ENCODE measurements at regions not wholly inside any gene's neighbourhood (a gene's known extent, or its start where the extent isn't known, plus 50 kb on each side); places are given as distances from the start of the nearest gene placed in this dataset.
"Not testable (repeated sequence)": the region's sequence is repeated elsewhere in the genome, so short reads cannot be mapped to it uniquely, and the experiment has no call there.

DNA sequence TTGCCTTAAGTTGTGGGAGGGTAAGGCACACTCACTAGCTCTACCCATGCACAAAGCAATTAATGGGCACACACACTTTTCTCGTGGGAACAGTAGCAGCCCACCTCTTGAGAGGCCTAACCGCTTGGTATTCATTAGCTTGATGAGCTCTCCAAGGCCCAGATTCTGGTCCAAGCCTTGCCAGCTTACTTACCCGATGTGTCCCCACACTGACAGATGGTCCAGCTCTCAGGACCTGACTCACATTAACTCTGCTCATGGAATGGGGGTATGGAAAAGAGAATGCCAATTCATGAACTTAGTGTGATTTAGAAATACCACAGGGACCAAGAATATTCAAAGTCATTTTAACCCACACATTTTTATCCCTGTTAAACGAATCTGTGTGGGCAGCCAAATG lies 106.8 kb upstream of the CACHD1 start:
- peak; percentile 60 for DNase-seq

DNA sequence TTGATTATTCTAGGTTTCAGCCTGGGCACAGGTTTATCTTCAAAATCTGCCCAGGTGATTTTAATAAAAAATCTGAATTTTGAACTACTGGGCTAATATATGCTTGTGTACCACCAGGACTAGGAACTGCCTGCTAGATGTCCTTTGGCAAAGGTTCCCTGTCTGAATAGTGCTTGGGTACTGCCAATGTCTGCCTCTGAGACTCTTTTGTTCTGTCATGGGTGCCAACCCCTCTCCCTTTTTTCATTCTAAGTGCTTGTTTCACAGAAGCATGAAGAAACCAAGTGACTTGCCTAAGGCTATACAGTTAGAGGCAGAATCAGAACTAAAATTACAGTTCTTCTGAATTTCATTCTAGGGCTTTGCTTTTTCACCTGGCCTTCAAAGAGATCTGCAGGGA lies 106.3 kb upstream of the CACHD1 start:
- no peak for DNase-seq

GRCh38 chr1:64366821-64367220 lies 103.1 kb upstream of the CACHD1 start:
- no peak for DNase-seq

DNA sequence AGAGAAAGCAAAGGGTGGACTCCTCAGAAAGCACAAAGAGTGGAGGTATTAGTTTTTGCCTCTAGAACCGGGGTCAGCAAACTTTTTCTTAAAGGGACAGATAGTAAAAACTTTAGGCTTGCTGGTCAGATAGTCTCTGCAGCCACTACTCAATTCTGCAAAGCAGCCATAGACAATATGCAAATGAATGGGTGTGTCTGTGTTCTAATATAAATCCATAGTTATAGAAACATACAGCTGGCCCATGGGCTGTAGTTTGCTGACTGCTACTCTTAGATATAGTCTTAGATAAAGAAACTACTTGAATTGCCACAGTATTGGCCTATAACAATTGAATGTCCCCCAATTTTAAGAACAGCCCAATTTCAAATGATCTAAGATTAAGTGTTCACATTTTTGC lies 101.6 kb upstream of the CACHD1 start:
- DNase-seq, result no peak

- no peak for DNase-seq
Measured at GRCh38 chr1:64378826-64379225, 91.1 kb upstream of the CACHD1 start.

- DNase-seq, result no peak
Measured at GRCh38 chr1:64387389-64388285, 82.3 kb upstream of the CACHD1 start.

GRCh38 chr1:64388336-64388735 lies 81.6 kb upstream of the CACHD1 start:
- no peak for DNase-seq

GRCh38 chr1:64392109-64392508 lies 77.8 kb upstream of the CACHD1 start:
- DNase-seq, result no peak

DNA sequence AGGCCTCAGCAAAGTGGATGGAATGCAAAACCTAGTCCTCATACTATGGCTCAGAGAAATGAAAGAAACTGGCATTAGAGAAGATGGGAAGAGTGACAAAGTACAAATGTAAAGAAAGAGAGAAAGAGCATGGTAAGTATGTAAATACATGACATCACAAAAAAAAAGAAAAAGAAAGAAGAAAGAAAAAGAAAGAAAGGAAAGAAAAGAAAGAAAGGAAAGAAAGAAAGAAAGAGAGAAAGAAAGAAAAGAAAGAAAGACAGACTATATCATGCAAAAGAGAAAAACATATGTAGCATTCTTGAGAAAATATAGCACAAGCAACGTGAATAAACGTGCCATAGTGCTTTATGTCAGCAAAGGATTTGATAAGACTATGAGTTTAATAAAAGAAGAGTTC lies 76.1 kb upstream of the CACHD1 start:
- no peak for DNase-seq

GRCh38 chr1:64396817-64397216 lies 73.1 kb upstream of the CACHD1 start:
- DNase-seq, result no peak

DNA sequence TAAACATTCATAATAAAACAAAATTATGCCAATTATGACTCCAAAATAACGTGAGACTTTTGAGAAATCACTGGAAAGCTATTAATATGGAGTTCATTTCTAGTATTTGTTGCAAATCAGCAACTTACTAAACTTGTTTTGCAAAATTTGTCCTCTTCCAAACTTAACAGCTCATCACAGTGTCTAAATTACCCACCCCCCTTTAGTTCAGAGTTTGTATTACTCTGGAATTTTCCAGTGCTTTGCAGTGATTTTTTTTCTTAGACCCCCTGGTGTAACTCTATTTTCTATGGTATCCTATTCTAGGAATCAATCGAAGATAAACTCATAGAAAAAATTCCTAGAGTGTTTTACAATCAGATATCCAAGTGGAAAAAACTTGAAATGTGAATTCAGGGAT lies 72.4 kb upstream of the CACHD1 start:
- no peak for DNase-seq

DNA sequence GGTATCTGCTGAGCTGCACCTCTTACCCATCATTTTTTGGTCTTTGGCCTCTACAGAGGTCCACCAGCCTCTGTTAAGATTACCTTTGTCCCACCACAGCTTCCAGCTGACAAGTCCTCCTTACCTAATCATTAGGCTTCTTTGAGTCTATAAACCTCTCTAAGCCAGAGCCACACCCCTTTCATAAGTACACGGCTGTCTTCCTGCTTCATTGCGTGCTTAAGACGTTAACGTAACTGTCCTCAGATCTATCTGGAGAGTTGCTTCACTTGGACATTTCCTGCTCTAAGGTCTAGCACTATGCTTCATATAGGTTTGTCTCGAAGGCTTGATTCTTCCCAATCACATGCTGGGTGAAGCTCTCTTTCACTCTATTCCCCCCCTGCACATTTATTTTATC lies 71.0 kb upstream of the CACHD1 start:
- DNase-seq, result no peak

GRCh38 chr1:64401285-64401684 lies 68.6 kb upstream of the CACHD1 start:
- DNase-seq, result no peak

- DNase-seq, result no peak
Measured at GRCh38 chr1:64403331-64403730, 66.6 kb upstream of the CACHD1 start.

GRCh38 chr1:64404202-64404601 lies 65.7 kb upstream of the CACHD1 start:
- DNase-seq, result no peak

- DNase-seq, result no peak
Measured at GRCh38 chr1:64405833-64406232, 64.1 kb upstream of the CACHD1 start.

GRCh38 chr1:64410217-64410616 lies 59.7 kb upstream of the CACHD1 start:
- DNase-seq, result no peak

DNA sequence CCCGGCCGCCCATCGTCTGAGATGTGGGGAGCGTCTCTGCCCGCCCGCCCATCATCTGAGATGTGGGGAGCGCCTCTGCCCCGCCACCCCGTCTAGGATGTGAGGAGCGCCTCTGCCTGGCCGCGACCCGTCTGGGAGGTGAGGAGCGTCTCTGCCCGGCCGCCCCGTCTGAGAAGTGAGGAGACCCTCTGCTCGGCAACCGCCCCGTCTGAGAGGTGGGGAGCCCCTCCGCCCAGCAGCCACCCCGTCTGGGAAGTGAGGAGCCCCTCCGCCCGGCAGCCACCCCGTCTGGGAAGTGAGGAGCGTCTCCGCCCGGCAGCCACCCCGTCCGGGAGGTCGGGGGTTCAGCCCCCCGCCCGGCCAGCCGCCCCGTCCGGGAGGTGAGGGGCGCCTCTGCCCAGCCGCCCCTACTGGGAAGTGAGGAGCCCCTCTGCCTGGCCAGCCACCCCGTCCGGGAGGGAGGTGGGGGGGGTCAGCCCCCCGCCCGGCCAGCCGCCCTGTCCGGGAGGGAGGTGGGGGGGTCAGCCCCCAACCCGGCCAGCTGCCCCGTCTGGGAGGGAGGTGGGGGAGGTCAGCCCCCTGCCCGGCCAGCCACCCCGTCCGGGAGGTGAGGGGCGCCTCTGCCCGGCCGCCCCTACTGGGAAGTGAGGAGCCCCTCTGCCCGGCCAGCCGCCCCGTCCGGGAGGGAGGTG lies 54.9 kb upstream of the CACHD1 start:
- not testable (repeated sequence) for DNase-seq

- no peak for DNase-seq
Measured at GRCh38 chr1:64417803-64418202, 52.1 kb upstream of the CACHD1 start.

All from NCI-H524 treated with DMSO at 0.1 percent for 48 hours (cell line).